ENCODE measurements at regions not wholly inside any gene's neighbourhood (a gene's known extent, or its start where the extent isn't known, plus 50 kb on each side); places are given as distances from the start of the nearest gene placed in this dataset.

DNA sequence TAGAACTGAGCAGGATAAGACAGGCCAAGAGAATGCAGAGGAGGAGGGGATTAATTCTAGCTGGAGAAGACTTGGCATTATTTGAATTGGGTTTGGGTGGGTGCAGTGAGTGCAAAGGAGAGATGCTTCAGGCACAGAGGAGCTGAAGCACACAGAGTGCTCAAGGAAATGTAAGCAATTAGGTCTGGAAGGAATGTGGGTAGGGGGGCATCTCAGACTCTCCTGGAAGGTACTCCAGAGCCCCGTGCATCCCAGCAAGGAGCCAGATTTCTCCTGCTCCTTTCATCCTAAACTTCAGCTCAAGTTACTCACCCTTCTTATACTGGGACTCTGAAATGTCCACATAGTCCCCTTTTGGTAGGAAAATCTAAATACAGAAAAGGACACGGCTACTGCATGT lies 143.6 kb upstream of the PFN2 start:
- in situ Hi-C loops (cut with MboI; ENCODE audit: low sequenced_read_pairs, unreplicated experiment): no loop called here
- no peak for DNase-seq (ENCODE audit: low spot score)
- TF ChIP-seq, protein P1, sequence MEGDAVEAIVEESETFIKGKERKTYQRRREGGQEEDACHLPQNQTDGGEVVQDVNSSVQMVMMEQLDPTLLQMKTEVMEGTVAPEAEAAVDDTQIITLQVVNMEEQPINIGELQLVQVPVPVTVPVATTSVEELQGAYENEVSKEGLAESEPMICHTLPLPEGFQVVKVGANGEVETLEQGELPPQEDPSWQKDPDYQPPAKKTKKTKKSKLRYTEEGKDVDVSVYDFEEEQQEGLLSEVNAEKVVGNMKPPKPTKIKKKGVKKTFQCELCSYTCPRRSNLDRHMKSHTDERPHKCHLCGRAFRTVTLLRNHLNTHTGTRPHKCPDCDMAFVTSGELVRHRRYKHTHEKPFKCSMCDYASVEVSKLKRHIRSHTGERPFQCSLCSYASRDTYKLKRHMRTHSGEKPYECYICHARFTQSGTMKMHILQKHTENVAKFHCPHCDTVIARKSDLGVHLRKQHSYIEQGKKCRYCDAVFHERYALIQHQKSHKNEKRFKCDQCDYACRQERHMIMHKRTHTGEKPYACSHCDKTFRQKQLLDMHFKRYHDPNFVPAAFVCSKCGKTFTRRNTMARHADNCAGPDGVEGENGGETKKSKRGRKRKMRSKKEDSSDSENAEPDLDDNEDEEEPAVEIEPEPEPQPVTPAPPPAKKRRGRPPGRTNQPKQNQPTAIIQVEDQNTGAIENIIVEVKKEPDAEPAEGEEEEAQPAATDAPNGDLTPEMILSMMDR (IDR thresholded peaks at IDR 0.05; ENCODE audit: borderline replicate concordance, control extremely low read depth, extremely low read depth, insufficient read depth, missing control alignments): no peak

DNA sequence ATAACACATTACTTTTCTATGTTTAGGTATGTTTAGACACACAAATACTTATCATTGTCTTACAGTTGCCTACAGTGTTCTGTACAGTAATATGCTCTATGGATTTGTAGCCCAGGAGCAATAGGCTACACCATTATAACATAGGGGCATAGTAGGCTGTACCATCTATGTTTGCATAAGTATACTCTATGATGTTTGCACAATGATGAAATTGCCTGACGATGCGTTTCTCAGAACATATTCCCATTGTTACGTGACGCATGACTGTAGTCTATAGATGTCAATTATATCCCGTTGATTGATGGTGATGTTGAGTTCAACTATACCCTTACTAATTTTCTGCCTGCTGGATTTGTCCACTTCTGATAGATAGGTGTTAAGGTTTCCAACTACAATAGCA lies 139.4 kb upstream of the PFN2 start:
- no peak for DNase-seq (ENCODE audit: low spot score)
- in situ Hi-C loops (cut with MboI; ENCODE audit: low sequenced_read_pairs, unreplicated experiment): no loop called here
- TF ChIP-seq, protein P1 (IDR thresholded peaks at IDR 0.05; ENCODE audit: borderline replicate concordance, control extremely low read depth, extremely low read depth, insufficient read depth, missing control alignments): no peak

DNA sequence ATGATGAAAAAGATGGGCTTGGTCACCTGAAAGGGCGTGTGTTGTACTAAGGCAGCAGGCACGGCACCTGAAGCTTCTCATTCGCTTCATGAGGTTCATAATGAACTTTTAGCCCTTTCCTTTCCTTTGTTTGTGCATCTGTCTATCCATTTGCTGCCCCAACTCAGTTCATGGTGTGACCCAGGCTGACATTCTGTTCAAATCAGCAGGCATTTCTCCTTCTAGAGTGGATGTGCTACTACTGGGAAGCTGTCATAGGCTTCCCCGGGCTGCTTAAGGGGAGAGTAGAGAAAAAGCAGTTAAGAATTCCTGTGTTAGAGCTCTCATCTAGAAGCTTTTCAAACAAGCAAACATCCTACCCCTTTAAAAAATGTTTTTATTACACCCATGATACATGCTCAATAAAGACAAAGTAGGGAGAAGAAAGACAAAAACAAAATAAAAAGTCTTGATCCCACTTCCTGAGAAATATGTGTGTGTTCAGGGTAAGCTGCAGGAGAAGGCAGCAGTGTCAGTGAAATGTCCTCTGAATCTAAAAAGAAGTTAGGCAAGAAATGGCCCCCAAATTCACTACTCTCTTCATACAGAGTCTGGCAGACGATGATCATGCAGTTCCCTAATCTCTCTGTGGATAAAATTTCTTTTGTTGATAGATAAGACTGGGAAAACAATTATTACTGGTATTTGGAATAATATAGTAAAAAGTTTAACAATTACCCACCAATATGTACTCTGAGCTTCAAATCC lies 136.9 kb upstream of the PFN2 start:
- DNase-seq (ENCODE audit: low spot score): no peak
- in situ Hi-C loops (cut with MboI; ENCODE audit: low sequenced_read_pairs, unreplicated experiment): no loop called here
- TF ChIP-seq, protein P1 (IDR thresholded peaks at IDR 0.05; ENCODE audit: borderline replicate concordance, control extremely low read depth, extremely low read depth, insufficient read depth, missing control alignments): no peak

DNA sequence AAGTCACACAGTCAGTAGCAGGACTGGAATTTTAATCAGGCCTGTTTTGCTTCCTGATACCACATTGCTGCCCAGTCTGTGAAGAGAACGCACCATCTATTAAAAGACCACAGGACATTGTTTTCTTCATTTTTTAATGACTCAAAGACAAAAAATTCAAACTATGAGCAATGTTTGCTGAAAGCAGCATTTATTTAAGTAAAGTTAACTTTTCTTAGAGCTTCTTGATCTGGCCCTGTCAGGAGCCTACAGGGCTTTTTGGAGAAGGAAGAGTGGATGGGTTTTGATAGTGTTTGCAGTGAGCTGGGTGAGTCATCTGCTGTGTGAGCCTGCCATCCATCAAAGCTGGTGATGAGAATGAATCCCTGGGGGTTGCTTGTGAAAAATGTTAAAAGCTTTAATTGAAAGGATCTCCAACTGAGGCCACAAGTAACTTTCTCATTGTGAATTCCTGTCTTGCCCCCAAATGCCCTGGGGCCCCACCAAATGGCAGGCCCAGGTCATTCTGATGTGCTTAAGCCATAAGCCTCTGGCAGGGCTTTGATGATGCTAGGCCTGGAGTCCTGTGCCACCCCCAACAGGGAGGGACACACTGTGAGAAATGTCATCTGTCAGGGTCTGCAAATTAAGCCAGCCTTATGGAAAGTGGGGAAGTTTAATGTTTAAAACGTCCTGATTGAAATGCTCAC lies 136.2 kb upstream of the PFN2 start:
- DNase-seq (ENCODE audit: low spot score): no peak
- TF ChIP-seq, protein P1 (IDR thresholded peaks at IDR 0.05; ENCODE audit: borderline replicate concordance, control extremely low read depth, extremely low read depth, insufficient read depth, missing control alignments): no peak
- in situ Hi-C loops (cut with MboI; ENCODE audit: low sequenced_read_pairs, unreplicated experiment): no loop called here

DNA sequence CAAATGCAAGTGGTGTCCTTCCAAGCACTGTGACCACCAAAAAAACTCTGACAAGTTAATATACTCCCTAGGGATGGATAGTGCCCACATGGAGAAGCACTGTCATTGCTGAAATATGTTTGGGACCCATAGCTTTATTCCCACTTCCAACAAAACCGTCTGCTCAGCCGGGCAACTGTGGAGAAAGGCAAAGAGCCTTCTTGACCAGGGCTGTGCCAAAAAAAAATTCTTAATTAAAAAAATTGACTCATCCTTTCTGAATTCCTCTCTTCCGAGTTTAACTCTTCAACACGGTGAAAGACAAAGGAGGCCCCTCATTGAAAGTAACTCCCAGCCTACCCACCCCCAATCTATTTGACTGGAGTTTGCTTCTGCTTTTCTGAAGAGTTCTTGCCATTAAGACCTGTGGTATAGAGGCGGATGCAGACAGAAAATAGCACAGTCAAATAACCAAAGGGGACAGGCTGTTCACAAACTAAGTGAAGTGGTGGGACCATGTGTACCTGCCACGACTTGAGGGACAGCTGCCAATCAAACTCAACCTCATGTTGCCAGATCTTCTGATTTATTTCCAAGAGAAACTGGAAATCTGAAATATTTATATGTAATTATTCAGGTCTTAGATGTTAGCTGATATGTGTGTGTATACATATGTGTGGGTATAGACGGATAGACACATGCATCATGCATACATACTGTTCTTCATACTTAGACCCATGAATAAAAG lies 135.4 kb upstream of the PFN2 start:
- TF ChIP-seq, protein P1 (IDR thresholded peaks at IDR 0.05; ENCODE audit: borderline replicate concordance, control extremely low read depth, extremely low read depth, insufficient read depth, missing control alignments): no peak
- in situ Hi-C loops (cut with MboI; ENCODE audit: low sequenced_read_pairs, unreplicated experiment): no loop called here
- no peak for DNase-seq (ENCODE audit: low spot score)

DNA sequence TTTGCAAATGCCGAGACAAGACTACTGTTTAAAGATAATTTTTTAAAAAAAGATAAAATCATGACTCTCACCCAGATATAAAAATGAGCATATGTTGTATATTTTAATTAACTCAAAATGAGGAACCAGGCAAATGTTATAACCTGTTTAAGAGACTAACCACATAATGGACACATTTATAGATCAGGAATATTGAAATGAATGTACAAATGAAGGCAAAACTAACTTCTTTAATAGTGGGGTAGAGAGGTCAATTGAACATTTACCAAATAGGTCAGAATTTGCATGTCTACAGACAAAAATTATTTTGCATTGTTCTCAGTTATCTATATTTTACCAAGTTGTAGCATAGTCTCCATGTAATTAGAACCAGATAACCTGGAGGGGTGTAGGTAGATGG lies 134.3 kb upstream of the PFN2 start:
- TF ChIP-seq, protein P1 (IDR thresholded peaks at IDR 0.05; ENCODE audit: borderline replicate concordance, control extremely low read depth, extremely low read depth, insufficient read depth, missing control alignments): no peak
- in situ Hi-C loops (cut with MboI; ENCODE audit: low sequenced_read_pairs, unreplicated experiment): no loop called here
- DNase-seq (ENCODE audit: low spot score): no peak

All from GM13976 (cell line).